Dermis microvascular lymphatic vessel endothelial cell (primary cell): ENCODE measurements at regions not wholly inside any gene's neighbourhood (a gene's known extent, or its start where the extent isn't known, plus 50 kb on each side); places are given as distances from the start of the nearest gene placed in this dataset.
"Not testable (repeated sequence)": the region's sequence is repeated elsewhere in the genome, so short reads cannot be mapped to it uniquely, and the experiment has no call there.

Experiments
- DNase-seq, 2 donors: peaks; one replicate each; pipeline versions ENCODE4 v3.0.0 to v3.0.0-alpha.2; 2010; ENCODE audit warnings: low read depth in 2 of 2

DNA sequence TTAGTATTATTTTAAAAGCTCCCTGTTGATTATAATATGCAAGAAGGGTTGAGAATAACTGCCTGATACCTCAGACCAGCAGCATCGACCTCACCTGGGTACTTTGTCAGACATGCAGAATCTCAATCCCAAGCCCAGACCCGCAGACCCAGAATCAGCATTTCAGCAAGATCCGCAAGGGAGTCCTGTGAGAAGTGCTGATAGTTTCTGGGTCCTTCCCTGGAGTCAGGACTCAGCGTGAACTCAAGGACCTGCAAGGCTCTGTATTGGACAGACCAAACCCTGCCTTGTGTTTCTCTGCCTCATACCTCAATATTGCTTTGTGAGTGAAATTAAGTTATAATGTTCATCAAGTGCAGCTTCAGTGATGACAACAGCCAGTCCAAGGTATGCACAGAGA, 149.5 kb upstream of the NPY start:
- DNase-seq, result no peak

DNA sequence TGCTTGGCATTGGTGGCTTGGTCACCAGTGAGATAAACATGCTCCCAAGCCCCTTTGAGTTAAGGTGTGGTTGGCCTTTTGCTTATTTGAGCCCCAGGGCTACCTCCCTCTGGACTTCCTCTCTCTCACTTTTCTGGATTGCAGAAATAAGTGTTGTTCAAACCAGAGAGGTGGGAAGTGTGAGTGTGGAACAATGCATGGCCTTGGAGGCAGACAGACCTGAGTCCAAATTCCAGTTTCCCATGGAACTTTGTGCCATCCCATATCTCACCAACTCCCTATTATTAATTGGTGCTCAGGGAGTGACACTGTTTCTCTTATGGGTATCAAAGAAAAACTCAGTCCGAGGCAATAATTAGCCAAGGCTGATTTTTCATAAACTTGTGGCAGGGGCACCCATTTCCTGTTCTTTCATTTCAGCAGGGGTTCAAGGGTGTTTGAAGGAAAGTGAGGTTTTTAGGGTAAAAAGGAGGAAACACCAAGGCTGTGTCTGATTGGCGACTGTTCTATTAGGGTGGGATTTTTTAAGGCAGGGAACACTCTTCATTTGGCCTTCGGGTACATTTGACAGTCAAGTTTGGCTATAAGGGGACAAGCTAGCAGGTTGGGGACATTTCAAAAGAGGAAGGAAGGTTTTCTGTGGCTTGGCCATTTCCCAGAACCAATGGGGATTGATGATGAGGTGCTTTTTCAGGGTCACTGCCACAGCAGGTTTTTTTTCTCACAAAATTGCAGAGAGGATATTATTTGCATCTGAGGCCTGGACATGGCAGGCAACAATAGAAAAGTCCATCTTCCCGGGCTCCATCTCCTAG, 148.8 kb upstream of the NPY start:
- DNase-seq, result no peak

DNA sequence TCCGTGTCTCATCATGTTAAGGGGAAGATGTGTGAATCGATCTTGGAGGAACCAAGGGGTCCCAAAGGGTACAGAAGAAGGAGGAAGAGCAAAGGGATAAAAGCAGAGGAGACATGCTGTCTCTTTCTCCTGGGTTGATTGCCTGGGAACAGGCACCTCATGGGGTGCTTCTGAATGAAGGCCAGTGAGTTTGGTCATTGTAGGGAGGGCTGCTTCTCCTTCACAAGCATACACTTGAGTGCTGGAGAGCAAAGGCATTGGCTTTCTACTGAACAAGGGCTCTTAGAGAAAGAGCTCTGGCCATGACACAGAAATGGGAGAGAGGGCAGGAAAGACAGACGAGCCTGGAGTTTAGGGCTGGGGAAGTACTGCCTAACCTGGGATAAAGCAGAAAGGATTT, 146.7 kb upstream of the NPY start:
- DNase-seq, result no peak

DNA sequence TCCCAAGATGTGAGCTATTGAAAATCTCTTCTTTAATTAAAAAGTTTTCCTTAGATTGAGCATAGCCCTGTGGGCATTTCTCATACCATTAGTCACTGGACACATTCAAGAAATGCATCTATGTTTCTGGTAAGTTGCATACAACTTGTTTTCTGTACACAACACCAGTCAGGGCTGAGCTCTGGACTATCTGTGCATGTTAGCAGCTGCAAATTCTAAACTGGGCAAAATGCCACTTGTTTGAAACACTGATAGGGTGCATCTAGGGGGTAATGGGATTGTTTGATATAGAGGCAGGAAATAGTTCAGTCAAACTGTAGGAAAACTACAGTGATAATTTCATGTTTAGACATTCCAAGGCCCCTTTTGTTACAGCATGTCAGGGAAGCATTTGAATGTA, 145.6 kb upstream of the NPY start:
- no peak for DNase-seq

DNA sequence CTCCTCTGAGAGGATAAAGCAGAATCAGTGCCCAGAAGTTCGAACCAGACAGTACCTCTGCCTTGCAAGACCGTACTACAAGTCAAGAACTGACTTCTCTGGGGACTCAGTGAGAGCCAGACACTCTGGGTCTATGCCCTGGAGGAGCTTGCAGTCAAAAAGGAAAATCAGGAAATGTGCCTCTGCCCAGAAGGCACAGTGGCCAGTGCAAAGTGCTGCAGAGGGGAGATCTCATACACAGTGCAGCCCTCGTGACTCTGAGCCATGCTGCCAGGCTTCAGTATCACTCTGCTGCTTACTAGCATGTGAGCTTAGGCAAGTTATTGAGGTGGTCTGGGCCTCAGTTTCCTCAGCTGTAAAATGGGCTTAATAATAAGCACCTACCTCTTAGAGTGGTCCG, 144.0 kb upstream of the NPY start:
- DNase-seq, result no peak

DNA sequence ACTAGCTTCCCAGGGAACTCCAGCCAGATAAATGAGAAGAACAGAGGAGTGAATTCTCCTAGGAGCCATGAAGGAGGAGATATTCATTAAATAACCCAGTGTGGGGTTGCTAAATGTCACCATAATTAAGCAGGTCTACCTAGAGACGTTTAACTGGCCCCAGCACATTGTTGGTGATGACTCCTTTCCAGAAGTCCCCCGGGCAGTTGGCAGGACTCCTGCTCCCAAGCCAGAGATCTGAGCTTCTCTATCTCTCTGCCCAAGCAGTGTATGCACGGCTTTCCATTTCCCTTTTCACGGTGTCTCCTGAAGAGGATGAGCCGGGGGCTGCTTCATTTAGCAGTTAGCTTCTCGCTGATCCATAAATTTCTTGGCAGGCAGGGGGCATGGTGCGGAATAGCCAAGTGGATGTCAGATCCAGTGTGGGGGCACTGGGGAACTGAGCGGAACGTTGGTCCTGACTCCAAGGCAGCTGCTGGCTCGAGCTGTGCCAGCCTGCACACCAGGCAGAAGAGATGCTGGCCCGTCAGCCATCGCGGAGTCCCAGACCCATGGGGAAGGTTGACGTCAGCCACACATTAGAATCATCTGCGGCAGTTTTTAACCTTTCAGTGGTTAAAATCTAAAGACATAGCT, 142.0 kb upstream of the NPY start:
- no peak for DNase-seq

DNA sequence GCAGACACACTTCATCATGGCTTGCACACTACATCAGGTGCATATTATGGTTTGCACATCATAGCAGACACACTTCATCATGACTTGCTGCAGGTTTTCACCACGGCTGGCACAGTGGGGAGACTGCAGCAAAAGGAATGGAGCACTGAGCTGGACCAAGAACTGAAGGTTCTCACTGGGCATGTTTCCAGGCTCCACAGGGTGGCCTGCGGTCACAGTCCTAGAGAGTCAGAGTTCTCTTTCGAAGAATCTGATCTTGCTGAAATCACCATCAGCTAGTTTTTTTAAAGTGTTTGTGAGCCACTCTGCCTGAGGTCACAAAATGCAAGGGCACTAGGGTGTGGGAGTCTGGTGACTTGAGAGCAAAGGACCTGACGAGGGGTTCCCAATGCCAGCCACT, 140.4 kb upstream of the NPY start:
- DNase-seq, result no peak

DNA sequence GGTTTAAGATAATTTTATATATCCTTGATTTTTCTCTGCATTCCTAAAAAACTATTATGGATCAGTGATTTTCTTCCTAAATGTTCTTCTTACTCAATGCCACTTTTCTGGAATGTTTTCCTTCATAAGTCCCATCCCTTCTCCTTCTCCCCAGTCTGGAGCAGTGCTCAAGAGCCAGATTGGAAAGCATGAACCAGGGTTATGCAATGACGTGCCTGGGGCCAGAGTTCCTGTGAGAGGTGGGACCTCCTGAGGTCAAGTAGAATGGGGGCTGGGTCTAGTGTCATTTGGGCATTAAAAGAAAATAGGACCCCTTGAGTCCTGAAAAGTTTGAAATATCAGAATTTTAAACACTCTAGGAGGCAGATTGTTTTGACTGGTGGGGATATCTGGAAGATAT, 132.0 kb upstream of the NPY start:
- DNase-seq, result no peak

DNA sequence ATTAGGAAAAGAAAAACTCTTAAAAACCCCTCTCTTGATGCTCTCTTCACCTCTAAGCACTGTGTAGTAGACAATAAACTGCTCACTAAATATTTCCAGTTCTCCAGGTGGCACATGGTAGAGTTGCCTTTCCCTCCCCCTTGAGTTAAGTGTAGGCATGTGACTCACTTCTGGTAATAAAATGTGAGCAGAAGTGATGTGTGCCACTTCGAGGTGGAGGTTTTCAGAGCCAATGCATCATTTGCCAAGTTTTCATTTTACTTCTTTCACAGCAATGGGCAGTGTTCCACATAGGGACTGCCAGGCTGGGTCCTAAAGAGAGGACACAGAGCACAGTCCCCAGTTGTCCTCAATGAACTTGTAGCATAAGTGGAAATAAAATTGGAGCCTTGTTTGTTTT, 131.6 kb upstream of the NPY start:
- DNase-seq, result no peak

DNA sequence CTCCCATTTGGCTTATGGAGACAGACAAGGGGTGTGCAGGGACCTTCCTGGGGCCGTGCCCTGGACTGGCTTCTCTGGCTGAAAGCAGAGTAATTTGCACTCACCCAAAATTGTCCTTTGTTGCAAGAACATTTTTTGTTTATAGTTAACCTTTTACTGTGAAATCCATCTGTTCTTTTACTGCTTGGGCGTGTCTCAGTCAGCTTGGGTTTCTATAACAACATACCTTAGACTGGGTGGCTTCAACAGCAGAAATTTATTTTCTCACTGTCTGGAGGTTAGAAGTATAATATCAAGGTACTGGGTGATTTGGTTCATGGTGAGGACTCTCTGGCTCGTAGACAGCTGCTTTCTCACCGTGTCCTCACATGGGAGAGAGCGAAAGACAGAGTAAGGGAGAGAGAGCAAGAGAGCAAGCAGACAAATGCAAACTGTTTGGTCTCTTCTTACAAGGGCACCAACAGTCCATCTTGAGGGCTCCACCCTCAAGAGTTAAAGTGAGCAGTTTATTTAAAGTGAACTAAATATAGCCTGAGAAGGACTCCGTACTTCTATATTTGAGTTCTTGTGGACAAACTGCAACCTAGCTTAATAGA, 131.0 kb upstream of the NPY start:
- DNase-seq, result no peak

DNA sequence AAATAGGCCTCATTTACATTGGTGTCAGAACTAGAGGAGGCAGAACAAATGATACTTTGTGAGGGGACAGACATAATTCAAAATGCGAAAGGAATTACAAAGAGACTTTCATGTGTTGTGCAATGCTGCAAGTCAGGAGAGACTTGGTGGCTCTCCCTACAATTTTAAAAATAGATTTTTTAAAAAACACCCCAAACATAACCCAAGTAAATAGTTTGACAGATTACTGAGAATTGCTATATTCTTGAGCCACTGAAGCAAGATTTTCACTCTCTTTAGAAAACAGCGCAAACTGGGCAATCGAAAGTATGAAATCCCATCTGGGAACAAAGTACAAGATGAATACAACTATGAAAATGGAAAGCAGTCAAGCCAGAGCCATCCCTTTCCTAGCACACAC, 126.3 kb upstream of the NPY start:
- no peak for DNase-seq

DNA sequence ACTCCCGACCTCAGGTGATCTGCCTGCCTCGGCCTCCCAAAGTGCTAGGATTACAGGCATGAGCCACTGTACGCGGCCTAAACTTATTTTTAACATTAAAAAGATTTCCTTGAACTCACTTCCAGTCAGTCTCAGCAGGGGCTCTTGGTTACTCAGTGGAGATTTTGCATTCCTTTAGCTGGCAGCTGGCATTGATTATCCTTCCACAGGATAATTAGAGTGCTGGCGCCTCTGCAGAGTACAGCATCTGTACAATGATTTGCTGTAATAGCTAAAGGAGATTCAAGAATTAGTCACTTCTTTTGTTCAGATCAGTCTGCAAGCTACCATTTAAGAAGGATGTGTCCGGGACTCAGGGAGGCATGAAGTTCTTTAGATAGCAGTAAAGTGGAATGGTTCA, 125.0 kb upstream of the NPY start:
- no peak for DNase-seq

DNA sequence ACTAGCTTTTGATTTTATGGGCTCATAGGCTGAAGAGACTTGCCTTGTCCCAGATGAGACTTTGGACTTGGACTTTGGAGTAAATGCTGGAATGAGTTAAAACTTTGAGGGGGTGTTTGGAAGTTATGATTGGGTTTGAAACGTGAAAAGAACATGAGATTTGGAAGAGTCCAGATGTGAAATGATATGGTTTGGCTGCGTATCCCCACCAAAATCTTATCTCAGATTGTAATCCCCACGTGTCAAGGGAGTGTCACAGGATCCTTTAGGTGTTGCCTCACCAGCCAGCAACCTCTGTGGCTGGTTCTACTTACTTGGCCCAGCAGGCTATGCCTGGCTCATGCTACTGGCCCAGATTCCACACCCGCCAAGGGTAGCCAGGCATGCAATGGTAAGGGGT, 119.6 kb upstream of the NPY start:
- no peak for DNase-seq

DNA sequence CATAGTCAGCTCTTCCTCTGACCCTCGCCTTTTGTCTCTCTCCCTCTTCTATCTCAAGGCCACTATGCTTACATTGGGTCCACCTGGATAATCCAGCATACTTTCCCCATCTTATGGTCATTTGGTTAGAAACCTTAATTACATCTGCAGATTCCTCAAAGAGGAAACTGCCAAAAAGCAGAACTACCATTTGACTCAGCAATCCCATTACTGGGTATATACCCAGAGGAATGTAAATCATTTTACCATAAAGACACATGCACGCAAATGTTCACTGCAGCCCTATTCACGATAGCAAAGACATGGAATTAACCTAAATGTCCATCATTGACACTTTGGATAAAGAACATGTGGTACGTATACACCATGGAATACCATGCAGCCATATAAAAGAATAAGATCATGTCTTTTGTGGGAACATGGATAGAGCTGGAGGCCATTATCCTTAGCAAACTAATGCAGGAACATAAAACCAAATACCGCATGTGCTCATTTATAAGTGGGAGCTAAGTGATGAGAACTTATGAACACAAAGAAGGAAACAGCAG, 114.8 kb upstream of the NPY start:
- DNase-seq, result no peak

DNA sequence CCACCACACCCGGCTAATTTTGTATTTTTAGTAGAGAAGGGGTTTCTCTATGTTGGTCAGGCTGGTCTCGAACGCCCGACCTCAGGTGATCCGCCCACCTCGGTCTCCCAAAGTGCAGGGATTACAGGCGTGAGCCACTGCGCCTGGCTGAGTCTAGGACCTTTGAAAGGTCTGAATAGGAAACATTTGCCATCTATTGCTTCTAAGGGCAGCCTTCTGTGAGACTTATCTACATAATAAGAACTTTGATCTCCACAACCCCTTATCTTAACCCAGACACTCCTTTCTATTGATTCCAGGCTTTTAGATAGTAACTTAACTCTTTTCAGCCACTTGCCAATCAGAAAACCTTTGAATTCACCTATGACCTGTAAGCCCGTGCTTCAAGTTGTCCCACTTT, 112.0 kb upstream of the NPY start:
- not testable (repeated sequence) for DNase-seq

DNA sequence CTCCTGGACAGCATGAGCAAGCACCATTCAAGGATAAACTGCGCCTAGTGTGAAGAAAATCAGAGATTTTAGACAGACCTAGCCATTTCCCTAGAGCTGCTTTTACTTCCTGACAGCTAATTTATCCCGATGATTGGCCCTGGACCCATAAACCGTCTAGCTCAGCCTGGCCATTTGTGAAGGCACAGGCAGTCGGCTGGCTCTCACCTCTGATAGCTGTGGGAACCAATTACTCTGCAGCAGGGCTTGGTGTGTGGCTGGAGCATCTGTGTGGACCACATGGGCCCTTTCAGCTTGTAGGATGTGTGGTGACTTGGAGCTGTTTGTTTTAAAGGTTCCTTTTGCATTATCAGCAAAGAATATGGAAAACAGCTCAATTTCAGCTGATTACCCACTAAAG, 111.1 kb upstream of the NPY start:
- DNase-seq, result no peak

DNA sequence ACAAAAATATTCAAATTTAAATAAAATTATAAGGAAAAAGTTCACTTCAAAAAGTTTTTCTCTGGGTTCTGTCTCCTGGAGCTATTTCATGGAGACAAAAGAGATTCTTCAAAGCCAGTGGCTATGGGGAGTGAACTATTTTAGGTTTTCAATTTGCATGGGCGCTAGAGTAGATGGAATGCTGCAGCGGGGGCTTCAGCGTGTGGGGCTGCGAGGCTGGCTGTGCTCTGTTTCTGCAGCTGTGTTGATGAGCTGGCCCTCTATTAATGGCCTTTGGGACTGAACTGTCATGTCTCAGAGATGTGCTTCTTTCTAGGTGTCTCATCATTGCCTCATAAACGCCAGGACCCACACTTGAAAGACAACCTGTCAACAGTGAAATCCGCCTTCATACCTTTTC, 108.4 kb upstream of the NPY start:
- no peak for DNase-seq

DNA sequence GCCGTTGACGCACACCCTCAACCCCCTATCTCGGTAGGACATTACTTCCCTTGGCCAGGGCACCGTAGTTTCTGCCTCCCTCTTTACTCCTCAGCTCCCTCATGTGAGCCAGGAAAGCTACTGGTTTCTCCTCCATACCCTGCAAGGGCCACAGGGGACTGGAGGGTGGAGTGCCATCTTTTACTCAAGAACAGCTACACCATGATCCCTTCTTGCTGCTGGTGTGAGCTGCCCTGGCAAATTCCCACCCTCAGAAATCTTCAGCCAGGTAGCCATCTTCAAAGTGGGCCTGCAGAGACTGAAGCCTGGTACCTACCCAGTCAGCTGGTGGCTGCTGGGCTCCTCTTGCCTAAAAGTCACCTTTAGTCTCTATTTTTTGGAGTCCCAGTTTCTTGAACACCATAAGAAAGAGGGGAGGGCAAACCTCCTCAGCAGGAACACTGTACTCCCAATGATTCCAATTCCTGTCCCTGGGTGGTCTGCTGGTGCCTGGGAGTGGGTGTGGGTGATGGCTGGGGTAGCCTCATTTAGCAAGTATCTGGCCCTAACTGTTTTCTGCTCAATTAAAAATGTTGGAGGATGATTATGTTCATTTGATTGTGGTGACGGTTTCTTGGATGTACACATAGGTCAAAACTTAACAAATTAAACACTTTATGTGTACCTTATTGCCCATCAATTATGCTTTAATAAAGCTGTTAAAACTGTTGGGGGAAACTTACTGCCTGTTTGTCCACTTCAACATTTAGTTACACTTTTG, 105.0 kb upstream of the NPY start:
- DNase-seq, result no peak

DNA sequence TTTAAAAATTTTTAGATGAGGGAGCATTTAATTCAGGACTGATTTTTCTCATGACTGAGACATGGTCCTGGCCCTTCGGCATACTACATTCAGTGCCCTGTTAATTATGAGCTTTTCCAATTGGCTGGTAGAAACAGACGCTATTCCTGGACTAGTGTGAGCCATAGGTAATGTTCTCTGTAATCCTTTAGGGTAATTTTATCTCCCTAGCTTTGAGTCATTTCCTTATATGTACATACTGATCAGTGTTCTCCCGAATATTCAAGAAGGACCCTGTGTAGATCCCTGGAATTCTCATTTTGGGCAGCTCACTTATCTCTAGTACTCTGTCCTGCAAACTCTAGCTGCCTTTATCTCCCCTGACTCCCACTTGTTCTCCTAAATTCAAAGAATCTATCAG, 92.6 kb upstream of the NPY start:
- DNase-seq, result no peak

DNA sequence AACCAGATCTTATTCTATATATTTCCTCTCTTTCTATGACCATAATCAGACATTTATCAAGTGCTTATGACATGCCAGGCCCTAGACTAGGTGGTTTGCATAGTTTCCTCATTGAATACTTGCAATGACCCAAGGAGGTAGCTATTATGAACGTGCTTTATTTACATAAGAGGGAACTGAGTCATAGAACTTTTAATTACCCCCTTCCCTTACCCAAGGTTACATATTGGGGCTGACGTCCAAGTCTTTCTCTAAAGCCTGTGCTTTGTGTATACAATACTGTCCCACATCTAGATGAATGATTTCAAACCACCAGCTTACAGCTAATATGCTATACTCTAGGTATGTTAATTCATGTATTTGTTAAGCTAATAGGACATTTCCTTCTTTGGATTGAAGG, 91.9 kb upstream of the NPY start:
- no peak for DNase-seq

DNA sequence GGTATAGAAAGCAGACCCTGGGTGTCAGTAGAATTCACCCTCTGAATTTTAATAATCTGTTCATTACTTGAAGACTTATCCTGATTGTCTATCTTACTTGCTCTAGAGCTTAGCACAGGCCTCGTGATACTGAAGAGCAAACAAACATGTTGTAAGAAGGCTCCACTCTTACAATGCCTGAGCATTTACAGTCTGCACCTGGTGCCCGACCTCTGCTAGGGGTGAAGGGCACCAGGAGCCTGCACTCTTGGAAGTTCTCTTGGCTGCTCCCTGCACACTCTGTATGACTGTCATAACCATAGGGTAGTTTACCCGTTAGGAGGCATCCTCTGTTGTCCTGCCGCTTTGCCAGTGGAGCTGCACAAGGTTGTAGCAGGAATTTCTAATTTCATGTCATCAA, 91.3 kb upstream of the NPY start:
- no peak for DNase-seq

DNA sequence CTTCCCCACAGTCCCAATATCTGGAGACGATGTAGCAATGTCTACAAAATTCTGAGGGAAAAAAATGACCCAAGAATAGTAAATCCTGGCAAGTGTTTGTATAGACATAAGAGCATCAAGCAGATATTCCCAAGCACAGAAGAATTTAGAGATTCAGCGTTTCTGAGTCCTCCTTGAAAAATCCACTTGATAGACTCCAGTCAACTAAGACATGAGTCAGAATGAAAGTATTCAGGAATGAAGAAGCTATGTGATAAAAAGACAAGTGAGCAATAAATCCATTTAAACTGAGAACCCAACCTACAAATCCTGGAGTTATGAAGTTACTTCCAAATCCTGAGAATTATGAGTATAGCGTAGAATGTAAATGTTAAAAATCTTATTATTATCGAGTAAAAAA, 86.1 kb upstream of the NPY start:
- DNase-seq, result no peak
